BLaER1 treated with 17β-estradiol and CSF1 and Interleukin-3, amounts not matched to agents 10 nM and 100 nM (cell line): ENCODE measurements at regions not wholly inside any gene's neighbourhood (a gene's known extent, or its start where the extent isn't known, plus 50 kb on each side); places are given as distances from the start of the nearest gene placed in this dataset.
"Not testable (repeated sequence)": the region's sequence is repeated elsewhere in the genome, so short reads cannot be mapped to it uniquely, and the experiment has no call there.

Source experiments
- H3K27ac ChIP-seq, 11 experiments: shearing (Covaris generic); formaldehyde crosslinking; 2 replicates each; pipeline ENCODE4 v1.8.1; 2022
- H3K27me3 ChIP-seq, 11 experiments: shearing (Covaris generic); formaldehyde crosslinking; 2 replicates each; pipeline ENCODE4 v1.8.1; 2022
- H3K36me3 ChIP-seq, 11 experiments: shearing (Covaris generic); formaldehyde crosslinking; 2 replicates each; pipeline ENCODE4 v1.8.1; 2022
- H3K4me1 ChIP-seq, 10 experiments: shearing (Covaris generic); formaldehyde crosslinking; 2 replicates each; pipeline ENCODE4 v1.8.1; 2022
- H3K4me2 ChIP-seq, 11 experiments: shearing (Covaris generic); formaldehyde crosslinking; 2 replicates each; pipeline ENCODE4 v1.8.1; 2022
- H3K4me3 ChIP-seq, 10 experiments: shearing (Covaris generic); formaldehyde crosslinking; 2 replicates each; pipeline ENCODE4 v1.8.1; 2022
- H3K9ac ChIP-seq, 11 experiments: shearing (Covaris generic); formaldehyde crosslinking; 2 replicates each; pipeline ENCODE4 v1.8.1; 2022
- H3K9me3 ChIP-seq, 11 experiments: shearing (Covaris generic); formaldehyde crosslinking; replicated peaks in 1 of 11; 2 replicates each; pipeline ENCODE4 v1.8.1; 2022
- H4K20me1 ChIP-seq, 11 experiments: shearing (Covaris generic); formaldehyde crosslinking; 2 replicates each; pipeline ENCODE4 v1.8.1; 2022
- Cebpa-rat ChIP-seq, 11 experiments: shearing (Covaris generic); IDR thresholded peaks; 2 replicates each; pipeline ENCODE4 v1.8.1; 2022

GRCh38 chr13:37986811-37987210 lies 117.2 kb upstream of the TRPC4 start:
- Histone ChIP-seq H3K9me3 (peaks cover 0 to 3% (median 0%) of the 10 kb centered on the region in 11 experiments; a peak in 1 of 22 replicates), H3K4me3 (no peak overlapping the region), H4K20me1 (no peaks in the 10 kb centered on the region), H3K36me3 (no peaks in the 10 kb centered on the region), H3K4me1 (no peaks in the 10 kb centered on the region), H3K4me2 (no peak overlapping the region), H3K27me3 (no peaks in the 10 kb centered on the region), H3K9ac (no peak overlapping the region), H3K27ac (no peak overlapping the region)
- TF ChIP-seq Cebpa-rat (IDR thresholded peaks at IDR 0.05): no peak

DNA sequence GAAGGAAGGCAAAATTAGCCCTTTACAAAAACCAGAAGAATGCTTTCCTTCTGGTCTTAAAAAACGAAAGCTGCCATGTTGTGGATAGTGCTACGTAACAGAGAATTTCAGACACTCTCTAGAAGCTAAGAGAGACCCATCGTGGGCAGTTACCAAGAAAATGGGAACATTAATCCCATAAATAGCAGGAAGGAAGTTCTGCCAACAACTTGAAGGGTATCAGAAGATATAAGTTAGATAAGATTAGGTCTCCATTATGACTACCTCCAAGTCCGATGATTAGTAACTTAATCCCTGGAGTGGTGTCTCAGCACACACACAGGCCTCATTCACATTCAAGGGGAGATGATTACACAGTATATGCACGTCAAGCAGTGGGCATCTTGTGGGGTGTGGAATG lies 115.7 kb upstream of the TRPC4 start:
- no peak overlapping the region for H3K4me3 ChIP-seq

GRCh38 chr13:37984357-37984756 lies 114.8 kb upstream of the TRPC4 start:
- no peak overlapping the region for H3K9ac ChIP-seq
- no peak overlapping the region for H3K27ac ChIP-seq
- H3K27me3 ChIP-seq: no peaks in the 10 kb centered on the region
- H3K36me3 ChIP-seq: no peaks in the 10 kb centered on the region
- H4K20me1 ChIP-seq: no peaks in the 10 kb centered on the region
- no peak for TF ChIP-seq Cebpa-rat (IDR thresholded peaks at IDR 0.05)
- peaks cover 0 to 3% (median 0%) of the 10 kb centered on the region in 11 experiments; a peak in 1 of 22 replicates for H3K9me3 ChIP-seq
- H3K4me2 ChIP-seq: no peak overlapping the region
- H3K4me3 ChIP-seq: no peak overlapping the region
- H3K4me1 ChIP-seq: no peaks in the 10 kb centered on the region

More for the DNA sequence above, 115.7 kb upstream of the TRPC4 start:
- Histone ChIP-seq H3K36me3 (no peaks in the 10 kb centered on the region), H3K27me3 (no peaks in the 10 kb centered on the region), H4K20me1 (no peaks in the 10 kb centered on the region), H3K9me3 (peaks cover 0 to 3% (median 0%) of the 10 kb centered on the region in 11 experiments; a peak in 1 of 22 replicates), H3K9ac (no peak overlapping the region), H3K4me2 (no peak overlapping the region), H3K4me1 (no peaks in the 10 kb centered on the region), H3K27ac (no peak overlapping the region)
- no peak for TF ChIP-seq Cebpa-rat (IDR thresholded peaks at IDR 0.05)

GRCh38 chr13:37981932-37982331 lies 112.4 kb upstream of the TRPC4 start:
- H3K4me1 ChIP-seq: no peaks in the 10 kb centered on the region
- no peak overlapping the region for H3K4me3 ChIP-seq
- no peak for TF ChIP-seq Cebpa-rat (IDR thresholded peaks at IDR 0.05)
- no peaks in the 10 kb centered on the region for H3K27me3 ChIP-seq
- H3K4me2 ChIP-seq: no peak overlapping the region
- H4K20me1 ChIP-seq: no peaks in the 10 kb centered on the region
- H3K36me3 ChIP-seq: no peaks in the 10 kb centered on the region
- no peak overlapping the region for H3K27ac ChIP-seq
- H3K9me3 ChIP-seq: peaks cover 0 to 3% (median 0%) of the 10 kb centered on the region in 11 experiments; a peak in 1 of 22 replicates
- H3K9ac ChIP-seq: no peak overlapping the region

GRCh38 chr13:37978680-37979079 lies 109.1 kb upstream of the TRPC4 start:
- no peak overlapping the region for H3K4me3 ChIP-seq
- no peak for TF ChIP-seq Cebpa-rat (IDR thresholded peaks at IDR 0.05)
- H3K27ac ChIP-seq: no peak overlapping the region
- H3K9ac ChIP-seq: no peak overlapping the region
- H3K36me3 ChIP-seq: no peaks in the 10 kb centered on the region
- no peaks in the 10 kb centered on the region for H3K4me1 ChIP-seq
- H3K4me2 ChIP-seq: no peak overlapping the region
- H3K9me3 ChIP-seq: no peaks in the 10 kb centered on the region
- H3K27me3 ChIP-seq: no peaks in the 10 kb centered on the region
- H4K20me1 ChIP-seq: no peaks in the 10 kb centered on the region

DNA sequence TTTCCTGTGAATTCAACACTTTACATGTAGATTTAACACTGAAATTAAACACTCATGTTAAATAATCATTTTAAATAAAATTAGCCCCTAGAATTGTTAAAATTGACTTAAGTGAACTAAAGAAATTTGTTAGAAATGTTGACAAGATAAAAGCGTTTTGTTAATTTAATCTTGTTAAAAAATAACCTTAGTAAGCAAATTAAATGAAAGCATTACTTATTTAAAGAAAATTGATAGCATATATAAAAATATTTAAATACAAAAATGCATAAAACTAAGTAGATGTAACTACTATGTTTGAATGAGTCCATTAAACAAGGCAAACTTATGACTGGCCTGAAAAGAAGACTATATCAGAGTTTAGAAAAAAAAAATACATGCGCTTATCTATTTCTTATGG lies 99.0 kb upstream of the TRPC4 start:
- H3K9ac ChIP-seq: no peak overlapping the region
- 0 out of 22 replicates have a peak, but pooled peaks cover 0 to 4% (median 0%) of the 10 kb centered on the region in 11 experiments for H3K9me3 ChIP-seq
- no peaks in the 10 kb centered on the region for H3K27me3 ChIP-seq
- no peaks in the 10 kb centered on the region for H4K20me1 ChIP-seq
- no peaks in the 10 kb centered on the region for H3K36me3 ChIP-seq
- no peak for TF ChIP-seq Cebpa-rat (IDR thresholded peaks at IDR 0.05)
- H3K4me2 ChIP-seq: no peak overlapping the region
- no peak overlapping the region for H3K27ac ChIP-seq
- no peak overlapping the region for H3K4me3 ChIP-seq
- H3K4me1 ChIP-seq: no peaks in the 10 kb centered on the region

- Histone ChIP-seq H3K27ac (no peak overlapping the region), H3K27me3 (no peaks in the 10 kb centered on the region), H3K9me3 (peaks cover 0 to 6% (median under 1%) of the 10 kb centered on the region in 11 experiments; a peak in 4 of 22 replicates), H3K4me2 (no peak overlapping the region), H3K36me3 (no peaks in the 10 kb centered on the region), H3K4me1 (no peaks in the 10 kb centered on the region), H4K20me1 (no peaks in the 10 kb centered on the region), H3K4me3 (no peak overlapping the region), H3K9ac (no peak overlapping the region)
- TF ChIP-seq Cebpa-rat (IDR thresholded peaks at IDR 0.05): no peak
These were observed 96.7 kb upstream of the TRPC4 start for GRCh38 chr13:37966266-37966665.

DNA sequence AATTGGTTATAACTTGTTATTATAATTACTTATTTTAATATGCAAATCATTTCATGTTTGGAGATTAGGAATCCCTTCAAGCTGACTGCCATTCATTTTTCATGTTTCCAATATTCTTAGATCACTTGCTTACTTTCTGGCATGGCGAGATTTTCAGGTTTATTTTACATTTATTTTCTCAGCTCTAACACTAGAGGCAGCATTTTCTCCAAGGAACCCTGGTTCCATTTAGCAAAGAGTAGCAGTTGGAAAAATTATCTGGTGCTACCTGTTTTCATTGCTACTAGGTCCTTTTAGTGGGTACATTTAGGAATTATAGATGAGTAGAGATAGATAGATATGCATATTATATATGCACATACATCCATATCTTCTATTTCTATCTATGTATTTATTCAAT lies 90.9 kb upstream of the TRPC4 start:
- H3K27ac ChIP-seq: no peak overlapping the region
- H4K20me1 ChIP-seq: no peaks in the 10 kb centered on the region
- no peak for TF ChIP-seq Cebpa-rat (IDR thresholded peaks at IDR 0.05)
- H3K4me1 ChIP-seq: no peaks in the 10 kb centered on the region
- peaks cover 0 to 9% (median 6%) of the 10 kb centered on the region in 11 experiments; a peak in 6 of 22 replicates for H3K9me3 ChIP-seq
- no peak overlapping the region for H3K9ac ChIP-seq
- H3K4me3 ChIP-seq: no peak overlapping the region
- H3K4me2 ChIP-seq: no peak overlapping the region
- H3K36me3 ChIP-seq: no peaks in the 10 kb centered on the region
- H3K27me3 ChIP-seq: no peaks in the 10 kb centered on the region

DNA sequence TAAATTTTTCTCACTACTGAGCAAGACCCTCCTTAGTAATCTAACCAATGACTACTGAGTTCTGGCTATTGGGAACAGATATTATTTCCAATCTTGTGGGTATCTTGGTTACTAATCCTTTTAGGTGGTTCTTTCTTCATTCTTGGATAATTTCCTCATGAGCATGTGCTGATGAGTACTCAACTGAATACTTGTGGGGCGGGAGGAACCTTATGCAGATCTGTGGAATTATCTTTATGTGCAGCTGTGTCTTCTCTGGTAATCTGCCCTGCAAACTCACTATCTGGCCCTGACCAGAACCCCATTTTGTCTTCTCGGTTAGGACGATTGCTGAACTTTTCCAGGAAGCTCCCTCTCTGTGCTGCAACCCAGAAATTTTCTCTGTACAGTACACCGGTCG lies 89.7 kb upstream of the TRPC4 start:
- H3K4me2 ChIP-seq: no peak overlapping the region
- no peak overlapping the region for H3K4me3 ChIP-seq
- H3K27me3 ChIP-seq: no peaks in the 10 kb centered on the region
- no peak for TF ChIP-seq Cebpa-rat (IDR thresholded peaks at IDR 0.05)
- no peaks in the 10 kb centered on the region for H3K4me1 ChIP-seq
- H3K9me3 ChIP-seq: peaks cover 0 to 9% (median 6%) of the 10 kb centered on the region in 11 experiments; a peak in 6 of 22 replicates
- H3K9ac ChIP-seq: no peak overlapping the region
- H4K20me1 ChIP-seq: no peaks in the 10 kb centered on the region
- H3K36me3 ChIP-seq: no peaks in the 10 kb centered on the region
- no peak overlapping the region for H3K27ac ChIP-seq

- Histone ChIP-seq H3K9me3 (peaks cover 0 to 9% (median 6%) of the 10 kb centered on the region in 11 experiments; a peak in 6 of 22 replicates), H3K36me3 (no peaks in the 10 kb centered on the region), H3K9ac (no peak overlapping the region), H3K27me3 (no peaks in the 10 kb centered on the region), H3K4me1 (no peaks in the 10 kb centered on the region), H4K20me1 (no peaks in the 10 kb centered on the region), H3K4me2 (no peak overlapping the region), H3K27ac (no peak overlapping the region), H3K4me3 (no peak overlapping the region)
- TF ChIP-seq Cebpa-rat (IDR thresholded peaks at IDR 0.05): no peak
These were observed 87.0 kb upstream of the TRPC4 start for GRCh38 chr13:37956536-37956935.

DNA sequence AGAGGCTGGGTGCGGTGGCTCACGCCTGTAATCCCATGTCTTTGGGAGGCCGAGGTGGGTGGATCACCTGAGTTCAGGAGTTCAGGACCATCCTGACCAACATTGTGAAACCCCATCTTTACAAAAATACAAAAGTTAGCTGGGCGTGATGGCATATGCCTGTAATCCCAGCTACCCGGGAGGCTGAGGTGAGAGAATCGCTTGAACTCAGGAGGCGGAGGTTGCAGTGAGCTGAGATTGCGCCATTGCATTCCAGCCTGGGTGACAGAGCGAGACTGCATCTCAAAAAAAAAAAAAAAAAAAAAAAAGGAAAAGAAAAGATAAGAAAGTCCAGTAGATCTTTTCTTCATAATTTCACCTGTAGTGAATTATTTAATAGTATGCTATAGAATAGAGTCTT lies 85.0 kb upstream of the TRPC4 start:
- H3K9me3 ChIP-seq, H3K4me1 ChIP-seq, H3K27ac ChIP-seq, H3K4me2 ChIP-seq, H3K27me3 ChIP-seq, H3K36me3 ChIP-seq, H3K9ac ChIP-seq, H4K20me1 ChIP-seq, H3K4me3 ChIP-seq: not testable (repeated sequence)
